ENCODE measurements at regions not wholly inside any gene's neighbourhood (a gene's known extent, or its start where the extent isn't known, plus 50 kb on each side); places are given as distances from the start of the nearest gene placed in this dataset.

GRCh38 chr9:107890921-107891465 is 401.4 kb upstream of the KLF4 start:
- Histone ChIP-seq H3K4me3 (IDR thresholded peaks at IDR 0.05; ENCODE audit: insufficient read depth, low read depth, low read length) (no peak overlapping the region), H2AFZ (ENCODE audit: low read depth) (no peak overlapping the region), H3K9ac (no peak overlapping the region), H3K27ac (no peak overlapping the region), H3K36me3 (ENCODE audit: insufficient read depth) (no peaks in the 10 kb centered on the region), H3K4me1 (ENCODE audit: low read depth, poor library complexity, severe bottlenecking) (no peaks in the 10 kb centered on the region), H3K27me3 (ENCODE audit: insufficient read depth, low read depth) (no peaks in the 10 kb centered on the region), H3K79me2 (ENCODE audit: insufficient read depth, low read depth) (no peaks in the 10 kb centered on the region), H3K4me2 (no peak overlapping the region), H4K20me1 (ENCODE audit: insufficient read depth) (no peaks in the 10 kb centered on the region)
- TF ChIP-seq CTCF (conservative IDR thresholded peaks at IDR 0.05; ENCODE audit: low read depth, low read length): no peak

- no peaks in the 10 kb centered on the region for H3K27me3 ChIP-seq (ENCODE audit: insufficient read depth, low read depth)
- H3K9ac ChIP-seq: no peak overlapping the region
- no peak overlapping the region for H2AFZ ChIP-seq (ENCODE audit: low read depth)
Measured at GRCh38 chr9:107888773-107889227, 399.2 kb upstream of the KLF4 start.

GRCh38 chr9:107886826-107887225 is 397.3 kb upstream of the KLF4 start:
- no peak overlapping the region for H3K9ac ChIP-seq
- no peaks in the 10 kb centered on the region for H3K36me3 ChIP-seq (ENCODE audit: insufficient read depth)
- H3K27me3 ChIP-seq (ENCODE audit: insufficient read depth, low read depth): no peaks in the 10 kb centered on the region
- no peak for TF ChIP-seq CTCF (conservative IDR thresholded peaks at IDR 0.05; ENCODE audit: low read depth, low read length)
- no peaks in the 10 kb centered on the region for H3K4me1 ChIP-seq (ENCODE audit: low read depth, poor library complexity, severe bottlenecking)
- no peak overlapping the region for H3K4me2 ChIP-seq
- no peaks in the 10 kb centered on the region for H4K20me1 ChIP-seq (ENCODE audit: insufficient read depth)
- no peak overlapping the region for H3K27ac ChIP-seq
- no peak overlapping the region for H3K4me3 ChIP-seq (IDR thresholded peaks at IDR 0.05; ENCODE audit: insufficient read depth, low read depth, low read length)
- H3K79me2 ChIP-seq (ENCODE audit: insufficient read depth, low read depth): no peaks in the 10 kb centered on the region
- no peak overlapping the region for H2AFZ ChIP-seq (ENCODE audit: low read depth)

More at GRCh38 chr9:107888773-107889227, 399.2 kb upstream of the KLF4 start:
- no peaks in the 10 kb centered on the region for H3K36me3 ChIP-seq (ENCODE audit: insufficient read depth)
- no peak overlapping the region for H3K27ac ChIP-seq
- no peak overlapping the region for H3K4me3 ChIP-seq (IDR thresholded peaks at IDR 0.05; ENCODE audit: insufficient read depth, low read depth, low read length)
- no peak for TF ChIP-seq CTCF (conservative IDR thresholded peaks at IDR 0.05; ENCODE audit: low read depth, low read length)
- H3K4me1 ChIP-seq (ENCODE audit: low read depth, poor library complexity, severe bottlenecking): no peaks in the 10 kb centered on the region
- no peaks in the 10 kb centered on the region for H3K79me2 ChIP-seq (ENCODE audit: insufficient read depth, low read depth)
- H3K4me2 ChIP-seq: no peak overlapping the region
- no peaks in the 10 kb centered on the region for H4K20me1 ChIP-seq (ENCODE audit: insufficient read depth)

GRCh38 chr9:107883496-107884124 is 394.0 kb upstream of the KLF4 start:
- Histone ChIP-seq H3K4me2 (no peak overlapping the region), H3K79me2 (ENCODE audit: insufficient read depth, low read depth) (no peaks in the 10 kb centered on the region), H3K27me3 (ENCODE audit: insufficient read depth, low read depth) (no peaks in the 10 kb centered on the region), H3K9ac (no peak overlapping the region), H3K4me3 (IDR thresholded peaks at IDR 0.05; ENCODE audit: insufficient read depth, low read depth, low read length) (no peak overlapping the region), H3K27ac (no peak overlapping the region), H3K36me3 (ENCODE audit: insufficient read depth) (no peaks in the 10 kb centered on the region), H2AFZ (ENCODE audit: low read depth) (no peak overlapping the region), H4K20me1 (ENCODE audit: insufficient read depth) (no peaks in the 10 kb centered on the region), H3K4me1 (ENCODE audit: low read depth, poor library complexity, severe bottlenecking) (no peaks in the 10 kb centered on the region)
- no peak for TF ChIP-seq CTCF (conservative IDR thresholded peaks at IDR 0.05; ENCODE audit: low read depth, low read length)

All from KMS-11 (cell line).